H1 (cell line): ENCODE measurements at regions not wholly inside any gene's neighbourhood (a gene's known extent, or its start where the extent isn't known, plus 50 kb on each side); places are given as distances from the start of the nearest gene placed in this dataset.

Experiments used
- BRCA1 ChIP-seq: IDR thresholded peaks from 2 replicates; pipeline ENCODE4 v1.6.1; 2012; ENCODE audit warnings: low read depth, low read length, improper control_type of control experiment
- CREB1 ChIP-seq: IDR thresholded peaks from 2 replicates; pipeline ENCODE4 v1.6.1; 2012; ENCODE audit warnings: inconsistent platforms
- PHF8 ChIP-seq: fragments of 200-600 bp; sonication (generic); conservative IDR thresholded peaks from 2 replicates; pipeline ENCODE4 v1.7.1; 2012; ENCODE audit warnings: low read depth, mild to moderate bottlenecking, inconsistent platforms, low read length, moderate library complexity

- TF ChIP-seq CREB1 (no peak), BRCA1 (no peak), PHF8 (no peak)
Measured at GRCh38 chr4:165677081-165677480, 196.0 kb upstream of the TLL1 start.
